Kidney (tissue), 13 donors: ENCODE measurements at regions not wholly inside any gene's neighbourhood (a gene's known extent, or its start where the extent isn't known, plus 50 kb on each side); places are given as distances from the start of the nearest gene placed in this dataset.

Experiments used
- DNase-seq, 5 donors: peaks; one replicate each; pipeline ENCODE4 v3.0.0-alpha.2; 2013 to 2020
- FAIRE-seq: peaks from 2 replicates; lab custom pipeline; 2012; peaks lifted over from hg19 to GRCh38; lab: Jason Lieb, UNC
- H3K27ac ChIP-seq, 2 donors: one replicate each; pipeline ENCODE4 v1.7.0; 2013; ENCODE audit warnings: low read depth in 2 of 2, low read length in 2 of 2, inconsistent platforms in 1 of 2
- H3K27me3 ChIP-seq: one replicate; pipeline ENCODE4 v1.7.1; 2013; ENCODE audit warnings: low read length, inconsistent platforms; ENCODE audit not compliant: control insufficient read depth, insufficient read depth
- H3K36me3 ChIP-seq, 3 donors: one replicate each; pipeline versions ENCODE4 v1.7.0 to v1.7.1; 2013; ENCODE audit warnings: low read length in 3 of 3, control low read depth in 1 of 3, inconsistent platforms in 1 of 3; ENCODE audit not compliant: insufficient read depth in 3 of 3, control insufficient read depth in 2 of 3
- H3K4me1 ChIP-seq, 3 donors: one replicate each; pipeline versions ENCODE4 v1.7.0 to v1.7.1; 2013; ENCODE audit warnings: low read length in 3 of 3, inconsistent platforms in 1 of 3, low read depth in 1 of 3; ENCODE audit not compliant: control insufficient read depth in 2 of 3, insufficient read depth in 2 of 3
- H3K4me3 ChIP-seq, 3 donors: one replicate each; pipeline versions ENCODE4 v1.7.0 to v1.8.1; 2013; ENCODE audit warnings: low read length in 3 of 3, control low read depth in 1 of 3, inconsistent platforms in 1 of 3
- H3K9ac ChIP-seq, 3 donors: one replicate each; pipeline versions ENCODE4 v1.7.0 to v1.7.1; 2013; ENCODE audit warnings: low read length in 3 of 3, control low read depth in 1 of 3, inconsistent platforms in 1 of 3
- H3K9me3 ChIP-seq, 3 donors: one replicate each; pipeline versions ENCODE4 v1.7.0 to v1.7.1; 2013; ENCODE audit warnings: low read length in 3 of 3, control low read depth in 1 of 3, inconsistent platforms in 1 of 3; ENCODE audit not compliant: control insufficient read depth in 2 of 3, insufficient read depth in 1 of 3
- CTCF ChIP-seq: IDR thresholded peaks from 3 replicates; pipeline ENCODE4 v1.5.1; 2012; ENCODE audit warnings: mild to moderate bottlenecking, moderate library complexity, borderline replicate concordance; ENCODE audit not compliant: insufficient read depth; ENCODE audit errors: extremely low read depth
- intact Hi-C: fragments of 100-400 bp; cut with DNase I; formaldehyde crosslinking; loops from one replicate; pipeline ENCODE4 v1.11.1; 2022
- donor health status: control.
- donor health status: control.
- donor health status: control.
- donor health status: control.
- donor health status: control.
- donor health status: DM: yes; HTN: yes; CAD: no.
- donor health status: Normal renal cell carcinoma (clear cell type).

GRCh38 chr22:48641906-48642475 is 1185.7 kb downstream of the BRD1 start:
- Histone ChIP-seq H3K9me3 (no peaks in the 10 kb centered on the region), H3K27ac (no peak overlapping the region), H3K9ac (no peak overlapping the region), H3K36me3 (no peaks in the 10 kb centered on the region), H3K4me3 (no peak overlapping the region), H3K27me3 (no peaks in the 10 kb centered on the region), H3K4me1 (no peaks in the 10 kb centered on the region)
- DNase-seq: no peak
- intact Hi-C loops: no loop called here
- no peak for TF ChIP-seq CTCF
- FAIRE-seq: no peak

- Histone ChIP-seq H3K9ac (no peak overlapping the region), H3K4me3 (no peak overlapping the region), H3K9me3 (no peaks in the 10 kb centered on the region), H3K36me3 (no peaks in the 10 kb centered on the region), H3K27ac (no peak overlapping the region), H3K4me1 (no peaks in the 10 kb centered on the region), H3K27me3 (no peaks in the 10 kb centered on the region)
- intact Hi-C loops: no loop called here
- DNase-seq (peak in 1 of 5 donors; percentile 65), FAIRE-seq (no peak)
- TF ChIP-seq CTCF: no peak
These were observed 1186.5 kb downstream of the BRD1 start for GRCh38 chr22:48640890-48641841.

GRCh38 chr22:48639896-48640748 is 1187.6 kb downstream of the BRD1 start:
- no peak for FAIRE-seq
- no peak for DNase-seq

More at GRCh38 chr22:48639896-48640748, 1187.6 kb downstream of the BRD1 start:
- Histone ChIP-seq H3K4me1 (no peaks in the 10 kb centered on the region), H3K27ac (no peak overlapping the region), H3K9ac (no peak overlapping the region), H3K36me3 (no peaks in the 10 kb centered on the region), H3K9me3 (no peaks in the 10 kb centered on the region), H3K4me3 (no peak overlapping the region), H3K27me3 (no peaks in the 10 kb centered on the region)
- intact Hi-C loops: no loop called here
- no peak for TF ChIP-seq CTCF
